Liver (tissue), 8 donors: ENCODE measurements at regions not wholly inside any gene's neighbourhood (a gene's known extent, or its start where the extent isn't known, plus 50 kb on each side); places are given as distances from the start of the nearest gene placed in this dataset.

Experiments used
- DNase-seq: peaks from one replicate; pipeline ENCODE4 v3.0.0-alpha.2; 2017; ENCODE audit warnings: low spot score
- H3K27ac ChIP-seq, 2 donors: one replicate each; pipeline ENCODE4 v1.7.0; 2013; ENCODE audit warnings: inconsistent platforms in 2 of 2, low read length in 2 of 2, control low read depth in 1 of 2, low read depth in 1 of 2, mild to moderate bottlenecking in 1 of 2
- H3K27me3 ChIP-seq, 4 donors: one replicate each; pipeline versions ENCODE4 v1.6.1 to v1.7.0; 2013; ENCODE audit warnings: low read length in 3 of 4, inconsistent platforms in 1 of 4, mild to moderate bottlenecking in 1 of 4, moderate library complexity in 1 of 4; ENCODE audit not compliant: control insufficient read depth in 4 of 4, insufficient read depth in 4 of 4
- H3K36me3 ChIP-seq, 4 donors: one replicate each; pipeline versions ENCODE4 v1.6.1 to v1.7.0; 2013; ENCODE audit warnings: low read length in 3 of 4, mild to moderate bottlenecking in 3 of 4, low read depth in 1 of 4, moderate library complexity in 1 of 4; ENCODE audit not compliant: control insufficient read depth in 4 of 4, insufficient read depth in 3 of 4
- H3K4me1 ChIP-seq, 4 donors: one replicate each; pipeline versions ENCODE4 v1.6.1 to v1.7.0; 2013; ENCODE audit warnings: low read length in 3 of 4, mild to moderate bottlenecking in 3 of 4, moderate library complexity in 1 of 4; ENCODE audit not compliant: control insufficient read depth in 4 of 4, insufficient read depth in 4 of 4
- H3K4me3 ChIP-seq, 3 donors: one replicate each; pipeline versions ENCODE4 v1.6.1 to v1.7.0; 2013; ENCODE audit warnings: low read length in 3 of 3, control low read depth in 1 of 3, low read depth in 1 of 3, mild to moderate bottlenecking in 1 of 3
- H3K9ac ChIP-seq, 2 donors: one replicate each; pipeline ENCODE4 v1.7.0; 2013; ENCODE audit warnings: low read length in 2 of 2, mild to moderate bottlenecking in 2 of 2, moderate library complexity in 2 of 2, control low read depth in 1 of 2, low read depth in 1 of 2
- H3K9me3 ChIP-seq, 4 donors: one replicate each; pipeline versions ENCODE4 v1.6.1 to v1.7.0; 2013; ENCODE audit warnings: low read length in 3 of 4; ENCODE audit not compliant: control insufficient read depth in 4 of 4
- ATF3 ChIP-seq: IDR thresholded peaks from 2 replicates; pipeline ENCODE4 v1.6.1; 2016; ENCODE audit warnings: antibody characterized with exemption
- CTCF ChIP-seq: fragments of 150-350 bp; IDR thresholded peaks from 2 replicates; pipeline ENCODE4 v1.5.1; 2017; ENCODE audit warnings: improper control_type of control experiment, low read depth, low read length; ENCODE audit not compliant: missing input control
- EGR1 ChIP-seq, 2 donors: IDR thresholded peaks; 2 replicates each; pipeline ENCODE4 v1.6.1; 2016 to 2018; ENCODE audit warnings: antibody characterized with exemption in 2 of 2, low read depth in 2 of 2
- FOXA1 ChIP-seq: IDR thresholded peaks from 2 replicates; pipeline ENCODE4 v1.6.1; 2016; ENCODE audit warnings: antibody characterized with exemption
- FOXA2 ChIP-seq: IDR thresholded peaks from 2 replicates; pipeline ENCODE4 v1.6.1; 2016; ENCODE audit warnings: antibody characterized with exemption
- GABPA ChIP-seq, 2 donors: IDR thresholded peaks in 1 of 2; conservative IDR thresholded peaks in 1 of 2; 2 replicates each; pipeline ENCODE4 v1.6.1; 2016; ENCODE audit warnings: antibody characterized with exemption in 2 of 2, mild to moderate bottlenecking in 1 of 2, moderate library complexity in 1 of 2
- HNF4A ChIP-seq, 2 donors: conservative IDR thresholded peaks; 2 replicates each; pipeline ENCODE4 v1.6.1; 2016; ENCODE audit warnings: antibody characterized with exemption in 2 of 2, mild to moderate bottlenecking in 2 of 2
- HNF4G ChIP-seq: IDR thresholded peaks from 2 replicates; pipeline ENCODE4 v1.6.1; 2016; ENCODE audit warnings: antibody characterized with exemption
- JUND ChIP-seq, 2 donors: IDR thresholded peaks; 2 replicates each; pipeline ENCODE4 v1.6.1; 2016; ENCODE audit warnings: antibody characterized with exemption in 2 of 2
- RAD21 ChIP-seq, 2 donors: IDR thresholded peaks; 2 replicates each; pipeline ENCODE4 v1.6.1; 2016; ENCODE audit warnings: antibody characterized with exemption in 2 of 2, mild to moderate bottlenecking in 2 of 2
- SP1 ChIP-seq: IDR thresholded peaks from 2 replicates; pipeline ENCODE4 v1.6.1; 2018; ENCODE audit warnings: antibody characterized with exemption, mild to moderate bottlenecking
- TAF1 ChIP-seq: conservative IDR thresholded peaks from 2 replicates; pipeline ENCODE4 v1.6.1; 2016; ENCODE audit warnings: antibody characterized with exemption, mild to moderate bottlenecking
- YY1 ChIP-seq: IDR thresholded peaks from 2 replicates; pipeline ENCODE4 v1.6.1; 2016; ENCODE audit warnings: antibody characterized with exemption, mild to moderate bottlenecking
- ZBTB33 ChIP-seq: IDR thresholded peaks from 2 replicates; pipeline ENCODE4 v1.6.1; 2016; ENCODE audit warnings: antibody characterized with exemption
- WGBS: extraction: QIAGEN DNeasy Blood & Tissue Kit; methylation state at CpG from one replicate; pipeline ENCODE4 v1.1.7; 2013; 5-methylcytosine and 5-hydroxymethylcytosine counted together
- TF ChIP-seq, protein P1 (sequence below): IDR thresholded peaks from 2 replicates; pipeline ENCODE4 v1.6.1; 2016; ENCODE audit warnings: antibody characterized with exemption
- donor health status: healthy.
- donor health status: healthy.
- donor health status: healthy.
- donor health status: healthy.
- donor health status: healthy.

- WGBS, result 82% methylated on average over 2 of the region's 2 CpGs
Measured at GRCh38 chr10:83919187-83919586, 220.1 kb upstream of the GHITM start.

DNA sequence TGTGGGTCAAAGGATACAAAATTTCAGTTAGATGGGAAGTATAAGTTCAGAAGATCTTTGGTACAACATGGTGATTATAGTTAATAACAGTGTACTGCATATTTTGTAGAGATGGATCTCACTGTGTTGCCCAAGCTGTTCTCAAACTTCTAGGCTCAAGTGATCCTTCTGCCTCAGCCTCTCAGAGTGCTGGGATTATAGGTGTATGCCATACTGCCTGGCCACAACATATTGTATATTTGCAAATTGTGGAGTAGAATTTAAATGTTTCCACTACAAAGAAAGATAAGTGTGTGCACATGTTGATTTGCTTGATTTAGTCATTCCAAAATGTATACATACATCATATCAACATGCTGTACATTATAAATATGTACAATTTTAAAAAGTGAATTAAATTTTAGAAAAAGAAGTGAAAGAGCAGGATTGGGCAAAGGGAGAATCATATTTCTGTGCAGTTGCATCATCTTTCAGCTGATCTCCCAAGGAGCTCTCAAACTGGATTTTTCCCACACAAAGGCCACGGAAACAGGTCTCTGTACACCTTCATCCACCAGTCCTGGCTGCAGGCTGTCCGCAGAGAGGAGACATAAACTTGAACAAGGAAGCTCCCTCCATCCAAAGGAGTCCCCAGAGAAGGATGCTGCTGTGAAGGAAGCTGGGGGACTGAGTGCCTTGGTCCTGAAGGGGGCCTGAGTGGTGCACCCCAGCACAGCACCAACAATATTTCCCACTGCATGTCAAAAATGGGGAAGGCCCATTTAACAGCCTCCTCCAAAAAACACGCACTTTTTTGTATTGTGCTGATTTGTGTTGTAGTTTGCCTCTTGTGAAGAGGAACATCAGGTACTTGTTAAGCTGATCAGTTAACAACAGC lies 217.1 kb upstream of the GHITM start:
- H3K4me3 ChIP-seq, result no peak overlapping the region
- no peak overlapping the region for H3K27ac ChIP-seq
- H3K27me3 ChIP-seq, result peaks cover 0 to 10% (median 0%) of the 10 kb centered on the region in 4 donors
- H3K9ac ChIP-seq, result no peak overlapping the region
- H3K9me3 ChIP-seq, result no peaks in the 10 kb centered on the region
- WGBS, result 88% methylated on average over 3 of the region's 3 CpGs
- no peak for DNase-seq
- H3K4me1 ChIP-seq, result no peaks in the 10 kb centered on the region
- no peaks in the 10 kb centered on the region for H3K36me3 ChIP-seq
- TF ChIP-seq ATF3 (no peak), FOXA1 (no peak), FOXA2 (no peak)

More at GRCh38 chr10:83919187-83919586, 220.1 kb upstream of the GHITM start:
- TF ChIP-seq TAF1, result no peak
- no peaks in the 10 kb centered on the region for H3K4me1 ChIP-seq
- H3K36me3 ChIP-seq, result no peaks in the 10 kb centered on the region
- no peak overlapping the region for H3K27ac ChIP-seq
- no peaks in the 10 kb centered on the region for H3K9me3 ChIP-seq
- H3K27me3 ChIP-seq, result peaks cover 0 to 5% (median 0%) of the 10 kb centered on the region in 4 donors
- H3K4me3 ChIP-seq, result no peak overlapping the region
- DNase-seq, result no peak
- no peak overlapping the region for H3K9ac ChIP-seq

DNA sequence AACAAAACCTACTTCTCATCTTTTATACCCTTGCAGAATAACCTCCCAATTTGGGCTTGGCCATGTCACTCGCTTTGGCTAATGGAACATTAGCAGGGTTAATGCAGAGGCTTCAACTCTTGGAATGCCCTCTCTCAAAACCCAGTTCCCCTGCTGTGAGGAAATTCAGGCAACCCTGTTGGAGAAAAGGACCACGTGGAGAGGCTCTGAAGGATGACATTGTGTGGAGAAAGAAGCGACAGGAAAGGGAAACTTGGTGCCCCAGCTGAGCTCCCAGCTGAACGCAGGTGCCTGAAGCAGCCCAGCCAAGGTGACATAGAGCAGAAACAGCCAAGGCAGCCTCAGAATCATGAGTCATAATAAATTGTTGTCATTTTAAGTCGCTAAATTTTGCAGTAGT lies 214.2 kb upstream of the GHITM start:
- WGBS, result 36% methylated on average over 5 of the region's 5 CpGs
- Histone ChIP-seq H3K27me3 (peaks cover 0 to 10% (median 0%) of the 10 kb centered on the region in 4 donors), H3K4me1 (no peaks in the 10 kb centered on the region), H3K9ac (no peak overlapping the region), H3K4me3 (no peak overlapping the region), H3K9me3 (no peaks in the 10 kb centered on the region), H3K36me3 (no peaks in the 10 kb centered on the region), H3K27ac (no peak overlapping the region)
- TF ChIP-seq FOXA2 (no peak), RAD21 (IDR thresholded peaks at IDR 0.05) (no peak), YY1 (no peak), HNF4A (conservative IDR thresholded peaks at IDR 0.05) (no peak)
- no peak for DNase-seq

- 52% methylated on average over 2 of the region's 2 CpGs for WGBS
- TF ChIP-seq HNF4A (conservative IDR thresholded peaks at IDR 0.05), result no peak
- no peak for TF ChIP-seq RAD21 (IDR thresholded peaks at IDR 0.05)
- TF ChIP-seq YY1, result no peak
- no peak for TF ChIP-seq SP1
- no peak for TF ChIP-seq FOXA1
- no peak for TF ChIP-seq HNF4G
- no peak for TF ChIP-seq FOXA2
- TF ChIP-seq, protein P1, sequence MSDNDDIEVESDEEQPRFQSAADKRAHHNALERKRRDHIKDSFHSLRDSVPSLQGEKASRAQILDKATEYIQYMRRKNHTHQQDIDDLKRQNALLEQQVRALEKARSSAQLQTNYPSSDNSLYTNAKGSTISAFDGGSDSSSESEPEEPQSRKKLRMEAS, result no peak
- no peak for TF ChIP-seq CTCF
- no peak for TF ChIP-seq GABPA (IDR thresholded peaks at IDR 0.05 in 1 of 2, conservative IDR thresholded peaks at IDR 0.05 in 1 of 2)
- TF ChIP-seq JUND (IDR thresholded peaks at IDR 0.05), result no peak
- TF ChIP-seq ZBTB33, result no peak
- TF ChIP-seq EGR1 (IDR thresholded peaks at IDR 0.05; ENCODE audit: low read depth in 2 of 2), result no peak
Measured at GRCh38 chr10:83926606-83927005, 212.7 kb upstream of the GHITM start.

More at GRCh38 chr10:83926606-83927005, 212.7 kb upstream of the GHITM start:
- Histone ChIP-seq H3K27me3 (peaks cover 0 to 10% (median 0%) of the 10 kb centered on the region in 4 donors), H3K36me3 (no peaks in the 10 kb centered on the region), H3K27ac (no peak overlapping the region), H3K4me1 (no peaks in the 10 kb centered on the region), H3K4me3 (no peak overlapping the region), H3K9me3 (no peaks in the 10 kb centered on the region), H3K9ac (no peak overlapping the region)
- DNase-seq, result no peak
